H9 (cell line): ENCODE measurements at regions not wholly inside any gene's neighbourhood (a gene's known extent, or its start where the extent isn't known, plus 50 kb on each side); places are given as distances from the start of the nearest gene placed in this dataset.

Experiments
- DNase-seq: peaks from one replicate; pipeline ENCODE4 v3.0.0-alpha.2; 2017
- H2AFZ ChIP-seq: one replicate; pipeline ENCODE4 v1.6.1; 2013; ENCODE audit warnings: mild to moderate bottlenecking, low read length, control low read depth, moderate library complexity
- H2AK5ac ChIP-seq: 2 replicates; pipeline ENCODE4 v1.6.1; 2013; ENCODE audit warnings: low read length, control low read depth, mixed read lengths; ENCODE audit not compliant: insufficient read length
- H2BK120ac ChIP-seq: one replicate; pipeline ENCODE4 v1.6.1; 2013; ENCODE audit warnings: low read depth, mild to moderate bottlenecking, low read length, control low read depth, inconsistent platforms; ENCODE audit not compliant: poor library complexity, severe bottlenecking
- H2BK12ac ChIP-seq: 2 replicates; pipeline ENCODE4 v1.6.1; 2013; ENCODE audit warnings: low read length, control low read depth, mixed read lengths, low read depth; ENCODE audit not compliant: insufficient read length
- H2BK15ac ChIP-seq: 2 replicates; pipeline ENCODE4 v1.6.1; 2013; ENCODE audit warnings: low read depth, low read length, control low read depth
- H2BK20ac ChIP-seq: one replicate; pipeline ENCODE4 v1.6.1; 2013; ENCODE audit warnings: low read depth, mild to moderate bottlenecking, low read length, control low read depth, inconsistent platforms; ENCODE audit not compliant: poor library complexity, severe bottlenecking
- H2BK5ac ChIP-seq: 2 replicates; pipeline ENCODE4 v1.6.1; 2013; ENCODE audit warnings: low read length, control low read depth, mixed read lengths; ENCODE audit not compliant: insufficient read length
- H3K14ac ChIP-seq: 2 replicates; pipeline ENCODE4 v1.6.1; 2013; ENCODE audit warnings: low read length, control low read depth; ENCODE audit not compliant: insufficient read depth
- H3K18ac ChIP-seq: 2 replicates; pipeline ENCODE4 v1.6.1; 2013; ENCODE audit warnings: low read depth, mild to moderate bottlenecking, mixed read lengths, low read length, control low read depth; ENCODE audit not compliant: insufficient read length
- H3K23ac ChIP-seq: 2 replicates; pipeline ENCODE4 v1.6.1; 2013; ENCODE audit warnings: low read length, control low read depth, mixed read lengths, low read depth; ENCODE audit not compliant: insufficient read length
- H3K23me2 ChIP-seq: 2 replicates; pipeline ENCODE4 v1.6.1; 2013; ENCODE audit warnings: low read depth, mild to moderate bottlenecking, mixed read lengths, low read length, control low read depth; ENCODE audit not compliant: insufficient read length, poor library complexity, severe bottlenecking
- H3K27ac ChIP-seq: 2 replicates; pipeline ENCODE4 v1.5.1; 2013; ENCODE audit warnings: low read length, control low read depth, mixed read lengths, low read depth; ENCODE audit not compliant: insufficient read length
- H3K27me3 ChIP-seq: 2 replicates; pipeline ENCODE4 v1.6.1; 2013; ENCODE audit warnings: low read length, control low read depth, inconsistent platforms; ENCODE audit not compliant: insufficient read depth
- H3K4ac ChIP-seq: 2 replicates; pipeline ENCODE4 v1.6.1; 2013; ENCODE audit warnings: low read depth, mild to moderate bottlenecking, control low read depth, inconsistent platforms, low read length, moderate library complexity
- H3K4me1 ChIP-seq: 2 replicates; pipeline ENCODE4 v1.6.1; 2013; ENCODE audit warnings: low read length, control low read depth, inconsistent platforms; ENCODE audit not compliant: insufficient read depth
- H3K4me2 ChIP-seq: 2 replicates; pipeline ENCODE4 v1.6.1; 2013; ENCODE audit warnings: low read length, control low read depth, mixed read lengths; ENCODE audit not compliant: insufficient read length, insufficient read depth
- H3K56ac ChIP-seq: 2 replicates; pipeline ENCODE4 v1.6.1; 2013; ENCODE audit warnings: low read depth, mild to moderate bottlenecking, mixed read lengths, low read length, control low read depth; ENCODE audit not compliant: insufficient read length
- H3K79me1 ChIP-seq: 2 replicates; pipeline ENCODE4 v1.6.1; 2013; ENCODE audit warnings: low read depth, mild to moderate bottlenecking, moderate library complexity, low read length, control low read depth, inconsistent platforms; ENCODE audit not compliant: insufficient read depth, poor library complexity, severe bottlenecking
- H3K79me2 ChIP-seq: 2 replicates; pipeline ENCODE4 v1.6.1; 2013; ENCODE audit warnings: low read length, control low read depth, inconsistent platforms; ENCODE audit not compliant: insufficient read depth
- H3K9ac ChIP-seq: 2 replicates; pipeline ENCODE4 v1.6.1; 2013; ENCODE audit warnings: low read length, control low read depth, mixed read lengths; ENCODE audit not compliant: insufficient read length; ENCODE audit errors: extremely low read depth
- H3K9me3 ChIP-seq: one replicate; pipeline ENCODE4 v1.6.1; 2013; ENCODE audit warnings: low read depth, low read length, inconsistent platforms; ENCODE audit not compliant: control insufficient read depth
- H3T11ph ChIP-seq: one replicate; pipeline ENCODE4 v1.6.1; 2013; ENCODE audit warnings: mild to moderate bottlenecking, low read length, control low read depth, inconsistent platforms
- H4K20me1 ChIP-seq: one replicate; pipeline ENCODE4 v1.6.1; 2013; ENCODE audit not compliant: control insufficient read depth, insufficient read length, insufficient read depth
- H4K5ac ChIP-seq: 2 replicates; pipeline ENCODE4 v1.6.1; 2013; ENCODE audit warnings: low read depth, mild to moderate bottlenecking, mixed read lengths, low read length, control low read depth; ENCODE audit not compliant: insufficient read length
- H4K8ac ChIP-seq: replicated peaks from 2 replicates; pipeline ENCODE4 v1.6.1; 2013; ENCODE audit warnings: low read length, control low read depth, mixed read lengths, low read depth; ENCODE audit not compliant: insufficient read length
- H4K91ac ChIP-seq: 2 replicates; pipeline ENCODE4 v1.6.1; 2013; ENCODE audit warnings: low read depth, mild to moderate bottlenecking, moderate library complexity, mixed read lengths, low read length, control low read depth; ENCODE audit not compliant: insufficient read length
- H3K27ac Mint-ChIP-seq, 3 experiments: 2 replicates in 2 of 3; 3 replicates in 1 of 3; pipeline ENCODE4 v1.8.0; 2020 to 2021; ENCODE audit warnings: mixed read lengths in 3 of 3, mild to moderate bottlenecking in 1 of 3, moderate library complexity in 1 of 3
- H3K27me3 Mint-ChIP-seq: 2 replicates; pipeline ENCODE4 v1.8.0; 2021; ENCODE audit warnings: low read depth, mild to moderate bottlenecking, moderate library complexity, mixed read lengths
- H3K36me3 Mint-ChIP-seq, 3 experiments: 2 replicates in 2 of 3; 3 replicates in 1 of 3; pipeline ENCODE4 v1.8.0; 2020 to 2021; ENCODE audit warnings: low read depth in 3 of 3, mixed read lengths in 3 of 3; ENCODE audit not compliant: insufficient read depth in 1 of 3
- H3K4me1 Mint-ChIP-seq, 2 experiments: 2 replicates each; pipeline ENCODE4 v1.8.0; 2020; ENCODE audit warnings: mixed read lengths in 2 of 2
- H3K4me3 Mint-ChIP-seq, 2 experiments: 2 replicates in 1 of 2; 3 replicates in 1 of 2; pipeline ENCODE4 v1.8.0; 2020 to 2021; ENCODE audit warnings: mild to moderate bottlenecking in 2 of 2, mixed read lengths in 2 of 2, moderate library complexity in 1 of 2
- H3K9me3 Mint-ChIP-seq, 2 experiments: 2 replicates in 1 of 2; 3 replicates in 1 of 2; pipeline ENCODE4 v1.8.0; 2020; ENCODE audit warnings: mild to moderate bottlenecking in 2 of 2, mixed read lengths in 2 of 2, moderate library complexity in 1 of 2
- WGBS: extraction: QIAGEN DNeasy Blood & Tissue Kit; methylation state at CpG from one replicate; pipeline ENCODE4 v1.1.7; 2013; ENCODE audit warnings: missing lambda C conversion rate, low lambda C conversion rate, mixed read lengths; ENCODE audit not compliant: insufficient read length; ENCODE audit errors: extremely low coverage; 5-methylcytosine and 5-hydroxymethylcytosine counted together
- TF ChIP-seq, protein P1 (sequence below): fragments of 200-600 bp; sonication (generic); conservative IDR thresholded peaks from 3 replicates; pipeline ENCODE4 v1.8.0; 2021; ENCODE audit warnings: antibody characterized with exemption, mild to moderate bottlenecking

DNA sequence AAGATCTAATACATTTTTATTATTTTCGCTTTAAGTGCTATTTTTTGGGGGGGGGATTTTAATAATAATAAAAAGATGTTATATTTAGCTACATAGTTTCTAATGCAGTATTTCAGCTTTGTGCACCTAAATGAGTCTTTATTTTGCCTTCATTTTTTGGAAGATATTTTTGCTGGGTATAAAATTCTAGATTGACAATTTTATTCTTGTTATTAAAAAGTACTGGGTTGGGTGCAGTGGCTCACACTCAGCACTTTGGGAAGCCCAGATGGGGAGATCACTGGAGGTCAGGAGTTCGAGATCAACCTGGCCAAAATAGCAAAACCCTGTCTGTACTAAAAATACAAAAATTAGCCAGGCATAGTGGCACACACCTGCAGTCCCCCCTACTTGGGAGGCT lies 173.6 kb downstream of the SLC15A5 start:
- Histone ChIP-seq H3T11ph (no peak overlapping the region), H3K27ac (no peak overlapping the region), H3K79me1 (no peaks in the 10 kb centered on the region), H3K4me2 (no peak overlapping the region), H3K9me3 (no peaks in the 10 kb centered on the region), H2BK5ac (no peak overlapping the region), H3K9ac (no peak overlapping the region), H3K27me3 (no peaks in the 10 kb centered on the region), H3K79me2 (no peaks in the 10 kb centered on the region), H2AK5ac (no peak overlapping the region), H2BK120ac (no peak overlapping the region), H3K56ac (no peak overlapping the region), H4K8ac (no peak overlapping the region), H4K5ac (no peak overlapping the region), H3K18ac (no peak overlapping the region), H4K91ac (no peak overlapping the region), H3K23me2 (no peaks in the 10 kb centered on the region), H2BK20ac (no peak overlapping the region), H2BK12ac (no peak overlapping the region), H2BK15ac (no peak overlapping the region), H3K23ac (no peak overlapping the region), H4K20me1 (no peaks in the 10 kb centered on the region), H3K4ac (no peak overlapping the region), H3K14ac (no peak overlapping the region), H2AFZ (no peak overlapping the region), H3K4me1 (no peaks in the 10 kb centered on the region)
- Mint-ChIP-seq H3K36me3 (peaks cover 0 to 26% (median 2%) of the 10 kb centered on the region in 3 experiments; a peak in 4 of 7 replicates), H3K4me1 (no peaks in the 10 kb centered on the region), H3K27ac (no peak overlapping the region), H3K9me3 (peaks cover 22 to 33% of the 10 kb centered on the region in 2 experiments), H3K27me3 (no peaks in the 10 kb centered on the region), H3K4me3 (no peak overlapping the region)
- DNase-seq: no peak
- TF ChIP-seq, protein P1, sequence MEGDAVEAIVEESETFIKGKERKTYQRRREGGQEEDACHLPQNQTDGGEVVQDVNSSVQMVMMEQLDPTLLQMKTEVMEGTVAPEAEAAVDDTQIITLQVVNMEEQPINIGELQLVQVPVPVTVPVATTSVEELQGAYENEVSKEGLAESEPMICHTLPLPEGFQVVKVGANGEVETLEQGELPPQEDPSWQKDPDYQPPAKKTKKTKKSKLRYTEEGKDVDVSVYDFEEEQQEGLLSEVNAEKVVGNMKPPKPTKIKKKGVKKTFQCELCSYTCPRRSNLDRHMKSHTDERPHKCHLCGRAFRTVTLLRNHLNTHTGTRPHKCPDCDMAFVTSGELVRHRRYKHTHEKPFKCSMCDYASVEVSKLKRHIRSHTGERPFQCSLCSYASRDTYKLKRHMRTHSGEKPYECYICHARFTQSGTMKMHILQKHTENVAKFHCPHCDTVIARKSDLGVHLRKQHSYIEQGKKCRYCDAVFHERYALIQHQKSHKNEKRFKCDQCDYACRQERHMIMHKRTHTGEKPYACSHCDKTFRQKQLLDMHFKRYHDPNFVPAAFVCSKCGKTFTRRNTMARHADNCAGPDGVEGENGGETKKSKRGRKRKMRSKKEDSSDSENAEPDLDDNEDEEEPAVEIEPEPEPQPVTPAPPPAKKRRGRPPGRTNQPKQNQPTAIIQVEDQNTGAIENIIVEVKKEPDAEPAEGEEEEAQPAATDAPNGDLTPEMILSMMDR: no peak
- no CpG with 5 or more reads among the region's 2 CpGs for WGBS
